ENCODE measurements at regions not wholly inside any gene's neighbourhood (a gene's known extent, or its start where the extent isn't known, plus 50 kb on each side); places are given as distances from the start of the nearest gene placed in this dataset.

GRCh38 chr3:111471831-111472230 lies 70.2 kb upstream of the CD96 start:
- ATAC-seq = no peak
- Histone ChIP-seq H3K27me3 (ENCODE audit: insufficient read depth) (no peaks in the 10 kb centered on the region), H3K36me3 (ENCODE audit: insufficient read depth) (no peaks in the 10 kb centered on the region), H4K20me1 (replicated peaks; ENCODE audit: insufficient read depth) (no peaks in the 10 kb centered on the region), H3F3A (replicated peaks; ENCODE audit: low read depth) (no peaks in the 10 kb centered on the region), H2AFZ (no peak overlapping the region), H3K9me2 (ENCODE audit: insufficient read depth) (peaks cover 23% of the 10 kb centered on the region), H3K4me2 (no peak overlapping the region), H3K4me1 (ENCODE audit: insufficient read depth) (peaks cover 22% of the 10 kb centered on the region), H3K4me3 (no peak overlapping the region), H3K79me2 (replicated peaks; ENCODE audit: insufficient read depth) (no peaks in the 10 kb centered on the region), H3K27ac (ENCODE audit: low read depth) (no peak overlapping the region)
- Mint-ChIP-seq H3K4me3 (no peak overlapping the region), H3K9me3 (peaks cover 8% of the 10 kb centered on the region), H3K4me1 (peaks cover 25% of the 10 kb centered on the region), H3K27me3 (ENCODE audit: insufficient read depth, low read depth, poor library complexity) (peaks cover 3% of the 10 kb centered on the region), H3K36me3 (ENCODE audit: low read depth) (peaks cover 15% of the 10 kb centered on the region; the same call in 2 of the 3 replicates), H3K27ac (no peak overlapping the region; the same call in 1 of the 2 replicates)
- no peak for DNase-seq (ENCODE audit: low spot score)
- no peak for TF ChIP-seq ZNF114 (CRISPR knock-in tag; IDR thresholded peaks at IDR 0.05)
- TF ChIP-seq STAT1 (IDR thresholded peaks at IDR 0.05; ENCODE audit: unreplicated experiment) = no peak
- TF ChIP-seq ZNF331 (CRISPR knock-in tag; IDR thresholded peaks at IDR 0.05; ENCODE audit: low read depth) = no peak
- TF ChIP-seq EZH2phosphoT487 (IDR thresholded peaks at IDR 0.05; ENCODE audit: unreplicated experiment) = no peak
- TF ChIP-seq POLR2AphosphoS5 (IDR thresholded peaks at IDR 0.05; ENCODE audit: low read depth) = no peak
- no peak for TF ChIP-seq ETS1 (IDR thresholded peaks at IDR 0.05)
- TF ChIP-seq REST (IDR thresholded peaks at IDR 0.05; ENCODE audit: unreplicated experiment) = no peak
- no peak for TF ChIP-seq EZH2 (IDR thresholded peaks at IDR 0.05; ENCODE audit: low read depth, unreplicated experiment)
- TF ChIP-seq NANOG (IDR thresholded peaks at IDR 0.05; ENCODE audit: borderline replicate concordance) = no peak
- TF ChIP-seq CTCF (conservative IDR thresholded peaks at IDR 0.05; ENCODE audit: low read depth in 2 of 2) = no peak
- TF ChIP-seq CREB1 (CRISPR knock-in tag; IDR thresholded peaks at IDR 0.05; ENCODE audit: low read depth) = no peak
- TF ChIP-seq ZNF462 (CRISPR knock-in tag; IDR thresholded peaks at IDR 0.05) = no peak
- TF ChIP-seq JUNB (IDR thresholded peaks at IDR 0.05; ENCODE audit: unreplicated experiment) = no peak
